ENCODE measurements at regions not wholly inside any gene's neighbourhood (a gene's known extent, or its start where the extent isn't known, plus 50 kb on each side); places are given as distances from the start of the nearest gene placed in this dataset.

GRCh38 chr2:19667085-19667484 is 234.7 kb downstream of the TTC32 start:
- Histone ChIP-seq H3K36me3 (ENCODE audit: insufficient read depth, low read length) (no peaks in the 10 kb centered on the region), H4K20me1 (ENCODE audit: insufficient read depth, low read length) (no peaks in the 10 kb centered on the region), H3K4me1 (ENCODE audit: insufficient read depth, low read length, severe bottlenecking) (no peaks in the 10 kb centered on the region), H3K27me3 (ENCODE audit: insufficient read depth, low read length) (no peaks in the 10 kb centered on the region), H3K9me2 (ENCODE audit: low read depth, low read length) (no peaks in the 10 kb centered on the region), H3F3A (ENCODE audit: insufficient read depth, low read length) (no peaks in the 10 kb centered on the region), H3K27ac (ENCODE audit: low read depth, low read length, poor library complexity, severe bottlenecking) (no peak overlapping the region), H3K4me2 (ENCODE audit: low read length) (no peak overlapping the region), H3K9ac (ENCODE audit: low read length) (no peak overlapping the region), H2AFZ (ENCODE audit: low read length) (no peak overlapping the region), H3K9me3 (ENCODE audit: low read length) (no peaks in the 10 kb centered on the region), H3K79me2 (ENCODE audit: insufficient read depth, low read length) (no peaks in the 10 kb centered on the region), H3K4me3 (ENCODE audit: low read depth, low read length, poor library complexity, severe bottlenecking) (no peak overlapping the region)
- TF ChIP-seq EZH2 (IDR thresholded peaks at IDR 0.05; ENCODE audit: borderline replicate concordance, low read length) (no peak), CTCF (IDR thresholded peaks at IDR 0.05; ENCODE audit: low read length) (no peak)

- no peak overlapping the region for H3K4me3 ChIP-seq (ENCODE audit: low read depth, low read length, poor library complexity, severe bottlenecking)
- H3K27me3 ChIP-seq (ENCODE audit: insufficient read depth, low read length) = no peaks in the 10 kb centered on the region
- H3K9me2 ChIP-seq (ENCODE audit: low read depth, low read length) = no peaks in the 10 kb centered on the region
- no peak overlapping the region for H3K4me2 ChIP-seq (ENCODE audit: low read length)
- no peaks in the 10 kb centered on the region for H3K36me3 ChIP-seq (ENCODE audit: insufficient read depth, low read length)
- no peak for TF ChIP-seq CTCF (IDR thresholded peaks at IDR 0.05; ENCODE audit: low read length)
- TF ChIP-seq EZH2 (IDR thresholded peaks at IDR 0.05; ENCODE audit: borderline replicate concordance, low read length) = no peak
- no peaks in the 10 kb centered on the region for H3F3A ChIP-seq (ENCODE audit: insufficient read depth, low read length)
- no peak overlapping the region for H3K27ac ChIP-seq (ENCODE audit: low read depth, low read length, poor library complexity, severe bottlenecking)
- H3K9me3 ChIP-seq (ENCODE audit: low read length) = no peaks in the 10 kb centered on the region
- no peaks in the 10 kb centered on the region for H4K20me1 ChIP-seq (ENCODE audit: insufficient read depth, low read length)
- no peaks in the 10 kb centered on the region for H3K4me1 ChIP-seq (ENCODE audit: insufficient read depth, low read length, severe bottlenecking)
- no peaks in the 10 kb centered on the region for H3K79me2 ChIP-seq (ENCODE audit: insufficient read depth, low read length)
- H2AFZ ChIP-seq (ENCODE audit: low read length) = no peak overlapping the region
- no peak overlapping the region for H3K9ac ChIP-seq (ENCODE audit: low read length)
Measured at GRCh38 chr2:19664646-19665045, 237.1 kb downstream of the TTC32 start.

GRCh38 chr2:19659024-19659792 is 242.6 kb downstream of the TTC32 start:
- Histone ChIP-seq H3K9ac (ENCODE audit: low read length) (no peak overlapping the region), H3K9me2 (ENCODE audit: low read depth, low read length) (no peaks in the 10 kb centered on the region), H3K27me3 (ENCODE audit: insufficient read depth, low read length) (no peaks in the 10 kb centered on the region), H3K36me3 (ENCODE audit: insufficient read depth, low read length) (no peaks in the 10 kb centered on the region), H3K4me3 (ENCODE audit: low read depth, low read length, poor library complexity, severe bottlenecking) (no peak overlapping the region), H2AFZ (ENCODE audit: low read length) (no peak overlapping the region), H3K27ac (ENCODE audit: low read depth, low read length, poor library complexity, severe bottlenecking) (no peak overlapping the region), H3F3A (ENCODE audit: insufficient read depth, low read length) (no peaks in the 10 kb centered on the region), H3K79me2 (ENCODE audit: insufficient read depth, low read length) (no peaks in the 10 kb centered on the region), H4K20me1 (ENCODE audit: insufficient read depth, low read length) (no peaks in the 10 kb centered on the region), H3K9me3 (ENCODE audit: low read length) (no peaks in the 10 kb centered on the region), H3K4me2 (ENCODE audit: low read length) (no peak overlapping the region), H3K4me1 (ENCODE audit: insufficient read depth, low read length, severe bottlenecking) (no peaks in the 10 kb centered on the region)
- TF ChIP-seq EZH2 (IDR thresholded peaks at IDR 0.05; ENCODE audit: borderline replicate concordance, low read length) = no peak
- TF ChIP-seq CTCF (IDR thresholded peaks at IDR 0.05; ENCODE audit: low read length) = no peak

Data from OCI-LY1 (cell line).